ENCODE measurements at regions not wholly inside any gene's neighbourhood (a gene's known extent, or its start where the extent isn't known, plus 50 kb on each side); places are given as distances from the start of the nearest gene placed in this dataset.

DNA sequence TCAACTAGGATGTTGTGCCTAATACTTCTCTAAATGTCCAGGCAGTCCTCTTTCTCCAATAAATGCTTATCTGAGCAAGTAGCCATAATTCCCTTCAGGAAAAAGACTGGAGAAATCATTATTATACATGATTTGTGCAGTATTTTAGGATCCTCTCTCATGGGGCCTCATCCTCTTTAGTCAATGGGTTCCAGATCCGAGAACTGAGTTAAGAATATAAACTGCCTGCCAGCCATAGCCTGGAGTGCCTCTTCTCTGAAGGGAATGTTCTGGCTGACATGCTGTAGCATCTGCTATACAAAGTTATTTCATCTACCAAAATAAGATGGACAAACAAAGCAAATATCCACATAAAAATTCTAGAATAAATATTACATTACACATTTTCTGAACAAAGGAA is 334.0 kb upstream of the PRMT6 start:
- Histone ChIP-seq H3K27ac (no peak overlapping the region), H3K9me3 (ENCODE audit: severe bottlenecking) (no peaks in the 10 kb centered on the region), H3K4me3 (ENCODE audit: low read depth, low read length) (no peak overlapping the region), H3K27me3 (ENCODE audit: insufficient read depth, low read depth, severe bottlenecking) (no peaks in the 10 kb centered on the region), H3K36me3 (no peaks in the 10 kb centered on the region)
- TF ChIP-seq, protein P1, sequence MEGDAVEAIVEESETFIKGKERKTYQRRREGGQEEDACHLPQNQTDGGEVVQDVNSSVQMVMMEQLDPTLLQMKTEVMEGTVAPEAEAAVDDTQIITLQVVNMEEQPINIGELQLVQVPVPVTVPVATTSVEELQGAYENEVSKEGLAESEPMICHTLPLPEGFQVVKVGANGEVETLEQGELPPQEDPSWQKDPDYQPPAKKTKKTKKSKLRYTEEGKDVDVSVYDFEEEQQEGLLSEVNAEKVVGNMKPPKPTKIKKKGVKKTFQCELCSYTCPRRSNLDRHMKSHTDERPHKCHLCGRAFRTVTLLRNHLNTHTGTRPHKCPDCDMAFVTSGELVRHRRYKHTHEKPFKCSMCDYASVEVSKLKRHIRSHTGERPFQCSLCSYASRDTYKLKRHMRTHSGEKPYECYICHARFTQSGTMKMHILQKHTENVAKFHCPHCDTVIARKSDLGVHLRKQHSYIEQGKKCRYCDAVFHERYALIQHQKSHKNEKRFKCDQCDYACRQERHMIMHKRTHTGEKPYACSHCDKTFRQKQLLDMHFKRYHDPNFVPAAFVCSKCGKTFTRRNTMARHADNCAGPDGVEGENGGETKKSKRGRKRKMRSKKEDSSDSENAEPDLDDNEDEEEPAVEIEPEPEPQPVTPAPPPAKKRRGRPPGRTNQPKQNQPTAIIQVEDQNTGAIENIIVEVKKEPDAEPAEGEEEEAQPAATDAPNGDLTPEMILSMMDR (IDR thresholded peaks at IDR 0.05; ENCODE audit: low read depth, low read length): no peak
- DNase-seq: no peak

DNA sequence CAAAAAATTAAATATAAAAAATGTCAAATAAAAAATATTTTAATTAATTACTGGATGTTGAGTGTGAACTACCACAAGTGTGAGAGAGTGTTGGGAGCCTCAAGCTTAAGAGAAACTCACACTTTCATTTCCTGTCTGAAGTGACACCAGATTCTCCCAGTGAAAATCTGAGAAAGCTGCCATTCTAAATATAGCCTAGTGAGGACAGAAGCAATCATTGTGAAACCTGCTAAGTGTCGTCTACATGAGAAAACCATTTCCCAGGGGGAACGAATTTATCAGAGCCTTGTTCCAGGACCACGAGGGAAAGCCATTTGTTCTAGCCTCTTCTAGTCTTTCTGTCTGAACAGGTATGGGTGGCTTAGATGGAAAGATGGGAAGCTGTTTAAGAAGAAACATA is 329.3 kb upstream of the PRMT6 start:
- Histone ChIP-seq H3K36me3 (no peaks in the 10 kb centered on the region), H3K9me3 (ENCODE audit: severe bottlenecking) (no peaks in the 10 kb centered on the region), H3K4me3 (ENCODE audit: low read depth, low read length) (no peak overlapping the region), H3K27ac (no peak overlapping the region), H3K27me3 (ENCODE audit: insufficient read depth, low read depth, severe bottlenecking) (no peaks in the 10 kb centered on the region)
- DNase-seq: no peak
- TF ChIP-seq, protein P1 (IDR thresholded peaks at IDR 0.05; ENCODE audit: low read depth, low read length): no peak

DNA sequence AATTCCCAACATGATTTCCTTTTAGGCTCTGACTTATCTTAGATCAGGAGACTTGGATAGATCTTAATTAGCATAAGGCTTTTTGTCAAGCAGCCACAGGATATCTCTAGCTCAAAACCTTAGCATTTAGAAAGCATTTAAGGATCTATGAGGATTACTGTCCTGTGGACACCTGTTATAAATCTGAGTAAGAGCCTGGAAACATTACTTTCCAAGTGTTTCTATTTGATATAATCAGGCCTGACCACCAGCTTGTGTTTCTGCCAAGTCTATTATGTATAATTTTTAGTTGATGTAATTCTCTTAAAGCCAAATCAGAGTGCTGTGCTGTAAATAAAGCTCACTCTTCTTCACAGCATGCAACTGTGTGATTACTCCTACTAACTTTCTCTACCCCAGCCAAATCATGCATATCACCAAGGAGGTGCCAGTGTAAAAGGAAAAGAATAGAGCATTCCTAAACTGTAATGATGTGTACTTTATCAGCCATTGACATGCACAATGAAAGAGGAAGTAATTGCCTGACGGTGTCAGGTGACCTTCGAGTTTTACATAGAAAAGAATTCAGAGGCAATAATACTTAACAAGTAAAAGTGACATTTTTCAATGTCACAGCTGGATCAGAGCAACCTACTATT is 309.9 kb upstream of the PRMT6 start:
- Histone ChIP-seq H3K9me3 (ENCODE audit: severe bottlenecking) (no peaks in the 10 kb centered on the region), H3K27ac (no peak overlapping the region), H3K36me3 (no peaks in the 10 kb centered on the region), H3K27me3 (ENCODE audit: insufficient read depth, low read depth, severe bottlenecking) (no peaks in the 10 kb centered on the region), H3K4me3 (ENCODE audit: low read depth, low read length) (no peak overlapping the region)
- peak; percentile 14 for DNase-seq
- TF ChIP-seq, protein P1 (IDR thresholded peaks at IDR 0.05; ENCODE audit: low read depth, low read length): no peak

DNA sequence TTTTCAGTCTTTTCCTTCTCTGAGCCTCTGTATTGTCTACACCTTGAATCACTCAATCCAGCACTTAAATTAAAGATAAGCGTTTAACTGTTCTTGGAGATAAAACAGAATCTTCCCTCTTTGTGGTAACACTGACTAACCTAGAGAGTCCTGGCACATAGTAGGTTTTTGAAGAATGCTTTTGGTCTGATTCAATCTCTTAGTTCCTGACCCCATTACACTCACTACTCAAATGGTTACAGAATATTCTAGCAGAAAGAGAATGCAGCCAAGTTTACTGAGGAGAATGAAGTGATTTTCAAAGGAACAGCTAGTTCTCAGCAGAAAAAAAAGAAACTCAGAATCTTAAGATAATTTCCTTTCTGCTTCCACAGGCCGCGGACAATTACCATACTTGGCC is 309.2 kb upstream of the PRMT6 start:
- Histone ChIP-seq H3K9me3 (ENCODE audit: severe bottlenecking) (no peaks in the 10 kb centered on the region), H3K36me3 (no peaks in the 10 kb centered on the region), H3K27me3 (ENCODE audit: insufficient read depth, low read depth, severe bottlenecking) (no peaks in the 10 kb centered on the region), H3K27ac (no peak overlapping the region), H3K4me3 (ENCODE audit: low read depth, low read length) (no peak overlapping the region)
- no peak for DNase-seq
- TF ChIP-seq, protein P1 (IDR thresholded peaks at IDR 0.05; ENCODE audit: low read depth, low read length): no peak

DNA sequence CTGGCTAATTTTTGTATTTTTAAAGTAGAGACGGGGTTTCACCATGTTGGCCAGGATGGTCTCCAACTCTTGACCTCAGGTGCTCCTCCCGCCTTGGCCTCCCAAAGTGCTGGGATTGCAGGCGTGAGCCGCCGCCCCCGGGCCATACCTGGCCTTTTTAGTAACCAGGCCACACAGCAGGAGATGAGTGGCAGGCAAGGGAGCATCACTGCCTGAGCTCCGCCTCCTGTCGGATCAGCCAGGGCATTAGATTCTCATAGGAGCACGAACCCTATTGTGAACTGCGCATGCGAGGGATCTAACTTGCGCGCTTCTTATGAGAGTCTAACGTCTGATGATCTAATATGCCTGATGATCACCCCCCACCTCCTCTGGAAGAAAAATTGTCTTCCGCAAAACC is 308.7 kb upstream of the PRMT6 start:
- no peaks in the 10 kb centered on the region for H3K27me3 ChIP-seq (ENCODE audit: insufficient read depth, low read depth, severe bottlenecking)
- TF ChIP-seq, protein P1 (IDR thresholded peaks at IDR 0.05; ENCODE audit: low read depth, low read length): no peak
- DNase-seq: no peak
- no peak overlapping the region for H3K4me3 ChIP-seq (ENCODE audit: low read depth, low read length)
- no peaks in the 10 kb centered on the region for H3K9me3 ChIP-seq (ENCODE audit: severe bottlenecking)
- no peak overlapping the region for H3K27ac ChIP-seq
- H3K36me3 ChIP-seq: no peaks in the 10 kb centered on the region

DNA sequence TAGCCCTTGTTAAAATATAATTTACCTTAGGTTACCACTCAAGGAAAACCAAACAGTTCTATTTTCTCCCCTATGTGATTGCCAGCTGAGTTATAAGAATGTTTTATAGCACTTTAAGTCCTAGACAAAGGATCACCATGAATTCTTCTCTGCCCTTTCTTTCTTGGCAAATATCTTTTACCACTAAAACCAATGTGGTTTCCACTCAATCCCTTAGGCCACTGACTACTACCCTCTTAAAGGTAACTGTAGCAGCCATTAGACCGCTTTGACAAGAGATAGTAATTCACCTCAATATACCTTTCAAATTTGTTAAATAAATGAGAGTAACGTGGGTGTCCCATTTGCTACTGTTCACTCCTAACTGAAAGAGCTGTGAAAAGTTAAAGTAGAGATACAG is 307.9 kb upstream of the PRMT6 start:
- no peaks in the 10 kb centered on the region for H3K36me3 ChIP-seq
- no peak for DNase-seq
- H3K4me3 ChIP-seq (ENCODE audit: low read depth, low read length): no peak overlapping the region
- no peak overlapping the region for H3K27ac ChIP-seq
- TF ChIP-seq, protein P1 (IDR thresholded peaks at IDR 0.05; ENCODE audit: low read depth, low read length): no peak
- H3K9me3 ChIP-seq (ENCODE audit: severe bottlenecking): no peaks in the 10 kb centered on the region
- no peaks in the 10 kb centered on the region for H3K27me3 ChIP-seq (ENCODE audit: insufficient read depth, low read depth, severe bottlenecking)

Data from WERI-Rb-1 (cell line).